HepG2 (cell line): ENCODE measurements at regions not wholly inside any gene's neighbourhood (a gene's known extent, or its start where the extent isn't known, plus 50 kb on each side); places are given as distances from the start of the nearest gene placed in this dataset.
"Not testable (repeated sequence)": the region's sequence is repeated elsewhere in the genome, so short reads cannot be mapped to it uniquely, and the experiment has no call there.

Experiments used
- CCDC6 ChIP-seq: sonication (generic); formaldehyde crosslinking; IDR thresholded peaks from 2 replicates; pipeline ENCODE4 v1.8.1; 2022; ENCODE audit warnings: mild to moderate bottlenecking, missing genetic modification reagents, moderate library complexity
- FOXP4 ChIP-seq: sonication (generic); formaldehyde crosslinking; IDR thresholded peaks from 2 replicates; pipeline ENCODE4 v1.4.0; 2020; ENCODE audit warnings: missing genetic modification reagents
- GATAD1 ChIP-seq: IDR thresholded peaks from 2 replicates; pipeline ENCODE4 v1.6.1; 2016; ENCODE audit warnings: missing genetic modification reagents, missing compliant biosample characterization
- HOXA5 ChIP-seq: sonication (generic); formaldehyde crosslinking; IDR thresholded peaks from 2 replicates; pipeline ENCODE4 v1.4.0; 2020; ENCODE audit warnings: missing genetic modification reagents
- MAFF ChIP-seq: IDR thresholded peaks from 2 replicates; pipeline ENCODE4 v1.6.1; 2011; ENCODE audit warnings: low read depth, low read length, improper control_type of control experiment
- ZBTB7A ChIP-seq: sonication (generic); formaldehyde crosslinking; IDR thresholded peaks from 2 replicates; pipeline ENCODE4 v1.8.0; 2022; ENCODE audit warnings: mild to moderate bottlenecking, missing genetic modification reagents
- ZNF326 ChIP-seq: sonication (generic); formaldehyde crosslinking; IDR thresholded peaks from 2 replicates; pipeline ENCODE4 v1.4.0; 2020; ENCODE audit warnings: missing genetic modification reagents, borderline replicate concordance
- ZNF737 ChIP-seq: sonication (generic); formaldehyde crosslinking; IDR thresholded peaks from 2 replicates; pipeline ENCODE4 v1.5.0; 2020; ENCODE audit warnings: missing genetic modification reagents, mild to moderate bottlenecking, borderline replicate concordance
- ZNF777 ChIP-seq: sonication (generic); formaldehyde crosslinking; IDR thresholded peaks from 2 replicates; pipeline ENCODE4 v1.4.0; 2020; ENCODE audit warnings: missing genetic modification reagents
- ZSCAN31 ChIP-seq: sonication (generic); formaldehyde crosslinking; IDR thresholded peaks from 2 replicates; pipeline ENCODE4 v1.5.0; 2020; ENCODE audit warnings: low read depth, mild to moderate bottlenecking, missing genetic modification reagents
- ZZZ3 ChIP-seq: sonication (generic); formaldehyde crosslinking; IDR thresholded peaks from 2 replicates; pipeline ENCODE4 v1.4.0; 2020; ENCODE audit warnings: missing genetic modification reagents, mild to moderate bottlenecking, borderline replicate concordance

DNA sequence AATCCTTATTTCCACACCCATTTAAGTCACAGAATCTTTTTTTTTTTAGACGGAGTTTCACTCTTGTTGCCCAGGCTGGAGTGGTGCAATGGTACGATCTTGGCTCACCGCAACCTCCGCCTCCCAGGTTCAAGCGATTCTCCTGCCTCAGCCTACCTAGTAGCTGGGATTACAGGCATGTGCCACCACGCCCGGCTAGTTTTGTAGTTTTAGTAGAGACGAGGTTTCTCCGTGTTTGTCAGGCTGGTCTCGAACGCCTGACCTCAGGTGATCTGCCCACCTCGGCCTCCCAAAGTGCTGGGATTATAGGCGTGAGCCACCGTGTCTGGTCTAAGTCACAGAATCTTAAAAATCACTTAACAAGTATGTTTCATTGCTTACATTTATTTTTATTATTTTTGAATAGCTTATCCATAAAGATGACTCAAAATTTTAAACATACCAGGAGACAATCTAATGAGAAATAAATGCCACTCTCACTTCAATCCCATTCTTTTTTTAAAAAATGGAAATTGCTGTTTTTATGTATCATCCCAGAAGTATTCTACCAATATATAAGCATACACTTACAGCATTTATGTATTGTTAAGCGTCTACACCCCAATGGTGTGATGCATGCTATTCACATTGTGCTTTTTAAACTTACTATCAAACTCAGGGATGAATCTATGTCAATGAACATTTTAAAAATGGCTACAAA lies 338.5 kb downstream of the RFPL4B start:
- not testable (repeated sequence) for TF ChIP-seq ZNF326 (CRISPR knock-in tag); MAFF; ZNF737 (CRISPR knock-in tag); FOXP4 (CRISPR knock-in tag); CCDC6; ZSCAN31 (CRISPR knock-in tag); ZZZ3; ZBTB7A (CRISPR knock-in tag); HOXA5 (CRISPR knock-in tag); GATAD1 (CRISPR knock-in tag); ZNF777 (CRISPR knock-in tag)
